ENCODE measurements at regions not wholly inside any gene's neighbourhood (a gene's known extent, or its start where the extent isn't known, plus 50 kb on each side); places are given as distances from the start of the nearest gene placed in this dataset.
A peak's percentile ranks its signal among the peaks of the same experiment; 100 is the strongest.

- Histone ChIP-seq H3K14ac (ENCODE audit: low read length) (no peak overlapping the region), H3K27me3 (ENCODE audit: control insufficient read depth in 3 of 3, insufficient read depth in 3 of 3, low read depth in 1 of 3, low read length in 3 of 3) (peaks cover 0 to 4% (median 0%) of the 10 kb centered on the region in 3 experiments), H3K23ac (ENCODE audit: low read depth, low read length, poor library complexity) (no peak overlapping the region), H4K91ac (ENCODE audit: low read depth, low read length, poor library complexity) (no peak overlapping the region), H3K79me1 (ENCODE audit: low read depth, low read length) (no peaks in the 10 kb centered on the region), H4K8ac (ENCODE audit: low read depth, low read length) (no peak overlapping the region), H3K36me3 (replicated peaks in 1 of 2; ENCODE audit: control insufficient read depth in 2 of 2, insufficient read depth in 2 of 2, low read length in 2 of 2) (no peaks in the 10 kb centered on the region), H3K18ac (ENCODE audit: low read length) (no peak overlapping the region), H2BK120ac (ENCODE audit: low read depth, low read length) (no peak overlapping the region), H2BK5ac (ENCODE audit: low read length) (no peak overlapping the region), H2BK12ac (ENCODE audit: low read length) (no peak overlapping the region), H3K9me3 (replicated peaks in 1 of 2; ENCODE audit: control insufficient read depth in 2 of 2, insufficient read depth in 1 of 2, low read depth in 1 of 2, low read length in 2 of 2) (no peaks in the 10 kb centered on the region), H3K4me1 (ENCODE audit: control insufficient read depth in 2 of 2, insufficient read depth in 1 of 2, low read depth in 1 of 2, low read length in 2 of 2) (peaks cover 6 to 7% of the 10 kb centered on the region in 2 donors), H3K9ac (ENCODE audit: low read depth, low read length, poor library complexity) (no peak overlapping the region), H3K4me3 (ENCODE audit: low read length in 2 of 2) (no peak overlapping the region), H3K4ac (ENCODE audit: low read length) (no peak overlapping the region), H3K4me2 (ENCODE audit: insufficient read depth, low read length, poor library complexity, severe bottlenecking) (no peak overlapping the region), H2AFZ (ENCODE audit: low read length) (no peak overlapping the region), H2BK15ac (ENCODE audit: low read length) (no peak overlapping the region), H3K27ac (replicated peaks; ENCODE audit: low read length) (no peak overlapping the region), H2AK5ac (ENCODE audit: low read depth, low read length) (no peak overlapping the region)
- no CpG with 5 or more reads among the region's 4 CpGs for WGBS, 2 donors (ENCODE audit: extremely low coverage in 2 of 2, insufficient read length in 2 of 2, insufficient replicate concordance in 1 of 2)
- no peak for DNase-seq (ENCODE audit: low spot score)
Observed at GRCh38 chr12:69092137-69092536, 147.2 kb upstream of the CPSF6 start.

GRCh38 chr12:69094606-69095216 lies 144.7 kb upstream of the CPSF6 start:
- no peak overlapping the region for H2BK12ac ChIP-seq (ENCODE audit: low read length)
- H4K91ac ChIP-seq (ENCODE audit: low read depth, low read length, poor library complexity): no peak overlapping the region
- H3K18ac ChIP-seq (ENCODE audit: low read length): no peak overlapping the region
- peaks cover 9 to 16% of the 10 kb centered on the region in 2 donors for H3K4me1 ChIP-seq (ENCODE audit: control insufficient read depth in 2 of 2, insufficient read depth in 1 of 2, low read depth in 1 of 2, low read length in 2 of 2)
- H3K4ac ChIP-seq (ENCODE audit: low read length): no peak overlapping the region
- H2BK5ac ChIP-seq (ENCODE audit: low read length): no peak overlapping the region
- no peak overlapping the region for H2BK15ac ChIP-seq (ENCODE audit: low read length)
- H2BK120ac ChIP-seq (ENCODE audit: low read depth, low read length): no peak overlapping the region
- H3K27ac ChIP-seq (replicated peaks; ENCODE audit: low read length): no peak overlapping the region
- peaks cover 0 to 4% (median 0%) of the 10 kb centered on the region in 3 experiments for H3K27me3 ChIP-seq (ENCODE audit: control insufficient read depth in 3 of 3, insufficient read depth in 3 of 3, low read depth in 1 of 3, low read length in 3 of 3)
- no CpG with 5 or more reads among the region's 4 CpGs for WGBS, 2 donors (ENCODE audit: extremely low coverage in 2 of 2, insufficient read length in 2 of 2, insufficient replicate concordance in 1 of 2)
- H2AFZ ChIP-seq (ENCODE audit: low read length): no peak overlapping the region
- no peaks in the 10 kb centered on the region for H3K36me3 ChIP-seq (replicated peaks in 1 of 2; ENCODE audit: control insufficient read depth in 2 of 2, insufficient read depth in 2 of 2, low read length in 2 of 2)
- DNase-seq (ENCODE audit: low spot score): no peak
- no peak overlapping the region for H3K14ac ChIP-seq (ENCODE audit: low read length)
- H3K4me3 ChIP-seq (ENCODE audit: low read length in 2 of 2): no peak overlapping the region
- H3K79me1 ChIP-seq (ENCODE audit: low read depth, low read length): no peaks in the 10 kb centered on the region
- no peak overlapping the region for H4K8ac ChIP-seq (ENCODE audit: low read depth, low read length)
- no peak overlapping the region for H2AK5ac ChIP-seq (ENCODE audit: low read depth, low read length)
- no peaks in the 10 kb centered on the region for H3K9me3 ChIP-seq (replicated peaks in 1 of 2; ENCODE audit: control insufficient read depth in 2 of 2, insufficient read depth in 1 of 2, low read depth in 1 of 2, low read length in 2 of 2)
- no peak overlapping the region for H3K9ac ChIP-seq (ENCODE audit: low read depth, low read length, poor library complexity)
- no peak overlapping the region for H3K23ac ChIP-seq (ENCODE audit: low read depth, low read length, poor library complexity)
- H3K4me2 ChIP-seq (ENCODE audit: insufficient read depth, low read length, poor library complexity, severe bottlenecking): no peak overlapping the region

- Histone ChIP-seq H2AK5ac (ENCODE audit: low read depth, low read length) (no peak overlapping the region), H3K9me3 (replicated peaks in 1 of 2; ENCODE audit: control insufficient read depth in 2 of 2, insufficient read depth in 1 of 2, low read depth in 1 of 2, low read length in 2 of 2) (no peaks in the 10 kb centered on the region), H3K4me3 (ENCODE audit: low read length in 2 of 2) (no peak overlapping the region), H2BK5ac (ENCODE audit: low read length) (no peak overlapping the region), H3K9ac (ENCODE audit: low read depth, low read length, poor library complexity) (no peak overlapping the region), H3K4me2 (ENCODE audit: insufficient read depth, low read length, poor library complexity, severe bottlenecking) (no peak overlapping the region), H2BK120ac (ENCODE audit: low read depth, low read length) (no peak overlapping the region), H3K27ac (replicated peaks; ENCODE audit: low read length) (no peak overlapping the region), H3K4me1 (ENCODE audit: control insufficient read depth in 2 of 2, insufficient read depth in 1 of 2, low read depth in 1 of 2, low read length in 2 of 2) (peaks cover 9 to 16% of the 10 kb centered on the region in 2 donors), H3K18ac (ENCODE audit: low read length) (no peak overlapping the region), H3K23ac (ENCODE audit: low read depth, low read length, poor library complexity) (no peak overlapping the region), H3K27me3 (ENCODE audit: control insufficient read depth in 3 of 3, insufficient read depth in 3 of 3, low read depth in 1 of 3, low read length in 3 of 3) (no peaks in the 10 kb centered on the region), H3K79me1 (ENCODE audit: low read depth, low read length) (no peaks in the 10 kb centered on the region), H4K8ac (ENCODE audit: low read depth, low read length) (no peak overlapping the region), H3K4ac (ENCODE audit: low read length) (no peak overlapping the region), H3K14ac (ENCODE audit: low read length) (no peak overlapping the region), H4K91ac (ENCODE audit: low read depth, low read length, poor library complexity) (no peak overlapping the region), H2BK12ac (ENCODE audit: low read length) (no peak overlapping the region), H2BK15ac (ENCODE audit: low read length) (no peak overlapping the region), H3K36me3 (replicated peaks in 1 of 2; ENCODE audit: control insufficient read depth in 2 of 2, insufficient read depth in 2 of 2, low read length in 2 of 2) (no peaks in the 10 kb centered on the region), H2AFZ (ENCODE audit: low read length) (no peak overlapping the region)
- no CpG with 5 or more reads among the region's 9 CpGs for WGBS, 2 donors (ENCODE audit: extremely low coverage in 2 of 2, insufficient read length in 2 of 2, insufficient replicate concordance in 1 of 2)
- DNase-seq (ENCODE audit: low spot score): no peak
Observed at GRCh38 chr12:69095765-69096477, 143.4 kb upstream of the CPSF6 start.

DNA sequence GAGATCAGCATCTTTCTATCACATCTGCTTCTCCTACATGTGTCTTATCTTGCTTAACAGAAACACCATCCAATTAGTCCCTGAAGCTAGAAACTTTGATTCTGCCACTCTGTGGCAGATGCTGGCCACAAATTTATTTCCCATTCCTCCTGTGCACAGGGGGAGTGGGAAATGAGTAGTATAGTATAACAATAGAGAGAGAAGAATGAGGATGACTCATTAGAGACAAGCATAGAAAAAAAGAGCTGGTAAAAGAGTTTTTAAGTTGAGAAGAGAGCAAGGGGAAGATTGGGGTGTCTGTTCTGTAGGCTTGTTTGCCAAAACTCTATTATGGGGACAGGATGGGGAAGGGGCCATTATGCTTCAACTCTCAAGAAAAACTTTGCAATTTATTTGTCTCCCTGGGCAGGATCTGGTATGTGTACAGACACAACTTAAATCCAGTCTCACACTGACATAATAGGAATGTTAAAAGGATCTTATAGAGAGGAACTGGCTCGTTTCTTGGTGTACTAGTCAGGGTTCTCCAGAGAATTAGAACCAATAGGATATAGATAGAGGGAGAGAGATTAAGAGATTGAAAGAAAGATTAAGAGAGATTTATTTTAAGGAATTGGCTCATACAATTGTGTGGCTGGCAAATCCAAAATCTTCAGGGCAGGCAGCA lies 142.6 kb upstream of the CPSF6 start:
- H2BK15ac ChIP-seq (ENCODE audit: low read length): no peak overlapping the region
- no peak overlapping the region for H3K18ac ChIP-seq (ENCODE audit: low read length)
- no peaks in the 10 kb centered on the region for H3K27me3 ChIP-seq (ENCODE audit: control insufficient read depth in 3 of 3, insufficient read depth in 3 of 3, low read depth in 1 of 3, low read length in 3 of 3)
- no peak overlapping the region for H3K4me2 ChIP-seq (ENCODE audit: insufficient read depth, low read length, poor library complexity, severe bottlenecking)
- peaks cover 9 to 15% of the 10 kb centered on the region in 2 donors for H3K4me1 ChIP-seq (ENCODE audit: control insufficient read depth in 2 of 2, insufficient read depth in 1 of 2, low read depth in 1 of 2, low read length in 2 of 2)
- peak overlapping the region; percentile 53 for H2AFZ ChIP-seq (ENCODE audit: low read length)
- H3K23ac ChIP-seq (ENCODE audit: low read depth, low read length, poor library complexity): no peak overlapping the region
- H3K79me1 ChIP-seq (ENCODE audit: low read depth, low read length): no peaks in the 10 kb centered on the region
- H4K8ac ChIP-seq (ENCODE audit: low read depth, low read length): no peak overlapping the region
- no peak overlapping the region for H3K4me3 ChIP-seq (ENCODE audit: low read length in 2 of 2)
- H4K91ac ChIP-seq (ENCODE audit: low read depth, low read length, poor library complexity): no peak overlapping the region
- no peak overlapping the region for H3K4ac ChIP-seq (ENCODE audit: low read length)
- no peak overlapping the region for H2BK12ac ChIP-seq (ENCODE audit: low read length)
- H3K9me3 ChIP-seq (replicated peaks in 1 of 2; ENCODE audit: control insufficient read depth in 2 of 2, insufficient read depth in 1 of 2, low read depth in 1 of 2, low read length in 2 of 2): no peaks in the 10 kb centered on the region
- H3K27ac ChIP-seq (replicated peaks; ENCODE audit: low read length): peak overlapping the region; percentile 24
- no peak overlapping the region for H2BK5ac ChIP-seq (ENCODE audit: low read length)
- H3K36me3 ChIP-seq (replicated peaks in 1 of 2; ENCODE audit: control insufficient read depth in 2 of 2, insufficient read depth in 2 of 2, low read length in 2 of 2): no peaks in the 10 kb centered on the region
- no peak overlapping the region for H3K14ac ChIP-seq (ENCODE audit: low read length)
- H3K9ac ChIP-seq (ENCODE audit: low read depth, low read length, poor library complexity): no peak overlapping the region
- no peak overlapping the region for H2AK5ac ChIP-seq (ENCODE audit: low read depth, low read length)
- no peak overlapping the region for H2BK120ac ChIP-seq (ENCODE audit: low read depth, low read length)
- DNase-seq (ENCODE audit: low spot score): no peak
- WGBS, 2 donors (ENCODE audit: extremely low coverage in 2 of 2, insufficient read length in 2 of 2, insufficient replicate concordance in 1 of 2): no CpG with 5 or more reads among the region's 1 CpG
